HG03558 (cell line): ENCODE measurements at regions not wholly inside any gene's neighbourhood (a gene's known extent, or its start where the extent isn't known, plus 50 kb on each side); places are given as distances from the start of the nearest gene placed in this dataset.
"Not testable (repeated sequence)": the region's sequence is repeated elsewhere in the genome, so short reads cannot be mapped to it uniquely, and the experiment has no call there.

Experiments
- ATAC-seq: cut with Tn5 transposase; IDR thresholded peaks from one replicate; pipeline ENCODE4 v1.9.1; 2021; ENCODE audit warnings: moderate number of reproducible peaks; ENCODE audit not compliant: unreplicated experiment; ENCODE audit errors: extremely low read depth

DNA sequence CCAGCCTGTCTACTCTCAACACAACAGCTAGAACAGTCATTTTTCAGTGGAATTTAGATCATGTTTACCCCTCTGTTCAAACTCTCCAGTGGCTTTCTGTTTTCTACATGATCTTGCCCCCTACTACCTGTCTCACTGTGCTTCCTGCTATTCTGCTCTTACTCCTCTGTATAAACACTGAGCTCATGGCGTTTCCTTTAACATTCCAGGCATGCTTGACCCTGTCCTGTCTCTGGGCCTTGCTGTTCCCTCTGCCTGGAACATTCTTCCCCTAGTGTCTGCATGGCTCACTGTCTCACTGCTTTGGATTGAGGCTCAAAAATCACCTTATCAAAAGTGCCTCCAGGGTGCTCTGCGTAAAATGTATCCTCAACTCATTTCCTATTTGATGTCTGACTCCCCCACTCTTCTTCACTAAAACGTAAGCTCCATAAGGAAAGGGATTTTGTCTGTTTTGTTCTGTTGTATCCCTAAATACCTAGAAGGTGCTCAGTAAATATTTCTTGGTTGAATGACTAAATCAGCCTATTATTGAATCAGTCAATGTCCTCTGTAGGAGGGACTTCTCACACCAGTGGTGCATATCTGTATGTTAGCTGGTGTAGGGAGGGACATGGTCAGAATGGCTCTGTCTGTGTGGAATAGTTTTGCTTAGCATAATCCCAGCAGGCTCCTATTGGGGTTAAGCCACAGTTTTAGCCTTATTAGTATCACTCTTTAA, 78.0 kb upstream of the VKORC1L1 start:
- ATAC-seq, result not testable (repeated sequence)

DNA sequence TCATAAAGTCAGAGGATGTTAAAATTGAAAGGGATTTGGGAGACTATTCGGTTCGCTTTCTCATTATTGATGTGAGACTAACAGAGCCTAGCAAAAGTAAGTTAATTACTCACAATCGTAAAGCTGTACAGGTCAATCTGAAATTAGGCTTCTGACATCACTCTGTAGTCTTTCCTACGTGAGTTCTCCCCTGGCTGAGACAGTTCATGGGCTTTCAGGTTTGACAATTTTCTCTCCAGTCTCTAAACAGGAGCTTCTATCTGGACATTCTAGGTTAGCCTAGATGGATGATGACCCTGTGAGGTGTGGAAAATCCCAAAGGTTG, 77.5 kb upstream of the VKORC1L1 start:
- ATAC-seq, result not testable (repeated sequence)

DNA sequence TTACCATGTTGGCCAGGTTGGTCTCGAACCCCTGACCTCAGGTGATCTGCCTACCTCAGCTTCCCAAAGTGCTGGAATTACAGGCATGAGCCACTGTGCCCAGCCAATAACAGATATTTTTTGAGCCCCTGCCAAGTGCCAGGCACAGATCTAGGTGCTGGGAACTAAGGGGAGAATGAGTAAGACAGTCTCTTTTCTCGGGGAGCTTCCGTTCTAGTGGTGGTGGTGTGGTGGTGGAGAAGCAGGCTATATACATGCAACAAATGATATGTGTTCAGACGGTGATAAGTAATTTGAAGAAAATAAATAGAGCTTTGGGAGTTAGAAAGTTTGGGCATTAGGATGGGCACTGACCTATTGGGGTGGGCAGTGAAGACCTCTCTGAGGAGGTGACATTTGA, 76.7 kb upstream of the VKORC1L1 start:
- no peak for ATAC-seq

DNA sequence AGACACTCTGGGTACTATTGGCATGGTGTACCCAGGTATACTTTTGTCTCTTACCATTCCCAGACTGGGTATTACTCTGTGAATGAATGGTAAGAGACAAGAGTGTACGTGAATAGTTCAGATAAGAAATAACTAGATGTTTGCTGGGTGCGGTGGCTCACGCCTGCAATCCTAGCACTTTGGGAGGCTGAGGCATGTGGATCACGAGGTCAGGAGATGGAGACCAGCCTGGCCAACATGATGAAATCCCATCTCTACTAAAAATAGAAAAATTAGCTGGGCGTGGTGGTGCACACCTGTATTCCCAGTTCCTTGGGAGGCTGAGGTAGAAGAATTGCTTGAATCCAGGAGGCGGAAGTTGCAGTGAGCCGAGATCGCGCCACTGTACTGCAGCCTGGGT, 75.8 kb upstream of the VKORC1L1 start:
- ATAC-seq, result not testable (repeated sequence)

DNA sequence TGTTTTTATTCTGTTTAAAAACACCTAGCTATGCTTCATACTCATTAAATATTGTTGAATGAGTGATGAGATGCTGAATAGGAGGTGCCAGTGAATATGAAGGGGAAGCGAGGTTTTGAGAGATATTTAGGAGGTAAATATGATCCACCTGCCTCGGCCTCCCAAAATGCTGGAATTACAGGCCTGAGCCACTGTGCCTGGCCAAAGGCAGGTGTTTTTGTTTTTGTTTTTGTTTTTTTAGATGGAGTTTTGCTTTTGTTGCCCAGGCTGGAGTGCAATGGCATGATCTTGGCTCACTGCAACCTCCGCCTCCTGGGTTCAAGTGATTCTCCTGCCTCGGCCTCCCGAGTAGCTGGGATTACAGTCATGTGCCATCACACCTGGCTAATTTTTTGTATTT, 75.3 kb upstream of the VKORC1L1 start:
- ATAC-seq, result not testable (repeated sequence)

DNA sequence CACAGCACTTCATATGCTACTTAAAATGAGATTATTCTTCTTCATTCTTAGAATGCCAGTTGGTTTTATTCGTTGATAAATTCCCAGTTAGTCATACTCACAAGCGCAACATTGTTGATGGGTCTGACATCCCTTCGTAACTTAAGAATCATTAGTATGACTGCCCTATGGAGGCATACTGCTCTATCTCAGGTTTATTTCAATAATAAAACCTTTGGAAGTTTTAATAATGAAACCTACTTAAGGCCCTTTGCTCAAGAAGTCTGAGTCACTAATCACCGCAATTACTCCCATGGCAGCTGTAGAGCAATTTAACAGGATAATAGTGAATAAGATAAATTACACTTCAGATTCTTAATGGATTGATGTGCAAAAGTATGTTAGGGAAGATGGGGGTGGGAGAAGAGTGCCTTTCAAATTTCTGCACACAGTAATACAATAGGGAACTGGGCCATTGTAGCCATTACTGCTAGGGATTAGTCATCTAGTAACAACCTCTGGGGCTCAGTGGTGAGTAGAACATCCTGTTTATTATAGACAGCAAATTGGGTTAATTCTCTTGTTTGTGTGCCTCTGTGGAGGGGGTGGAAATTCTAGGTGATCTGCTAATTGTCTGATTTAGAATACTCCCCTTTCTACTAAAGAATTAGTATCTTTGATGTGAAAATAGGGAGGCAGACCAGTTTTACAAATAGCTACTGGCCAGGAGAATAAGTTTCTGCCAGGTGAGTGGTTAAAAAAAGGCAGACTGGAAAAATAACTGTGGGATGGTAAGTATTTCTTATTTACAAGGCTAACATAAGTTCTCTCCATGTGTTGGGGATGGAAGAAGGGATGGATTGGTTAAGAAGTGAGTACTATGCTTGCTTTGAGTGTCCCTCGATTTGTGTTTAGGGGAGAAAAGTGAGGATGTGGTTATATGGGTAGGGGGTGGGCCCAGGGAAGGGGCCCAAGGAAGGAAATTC, 74.5 kb upstream of the VKORC1L1 start:
- peak; percentile 98 for ATAC-seq

DNA sequence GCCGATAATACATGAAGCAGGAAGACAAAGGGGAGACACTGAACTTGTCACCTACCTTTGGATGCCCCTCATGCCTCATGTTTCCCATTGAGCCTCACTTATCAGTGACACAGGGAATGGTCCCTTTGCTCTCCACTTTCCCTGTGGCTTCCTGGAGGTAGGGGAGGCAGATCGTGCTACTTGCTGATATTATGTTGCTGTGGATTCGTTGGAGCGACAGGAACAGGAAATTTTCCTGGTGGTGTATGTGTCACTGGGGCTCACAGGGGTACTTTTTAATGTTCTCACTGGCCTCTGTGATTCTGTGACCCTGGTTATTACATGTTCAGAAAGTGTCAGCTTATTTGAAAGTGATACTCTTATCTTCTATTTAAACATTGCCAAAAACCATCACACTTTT, 72.7 kb upstream of the VKORC1L1 start:
- not testable (repeated sequence) for ATAC-seq

DNA sequence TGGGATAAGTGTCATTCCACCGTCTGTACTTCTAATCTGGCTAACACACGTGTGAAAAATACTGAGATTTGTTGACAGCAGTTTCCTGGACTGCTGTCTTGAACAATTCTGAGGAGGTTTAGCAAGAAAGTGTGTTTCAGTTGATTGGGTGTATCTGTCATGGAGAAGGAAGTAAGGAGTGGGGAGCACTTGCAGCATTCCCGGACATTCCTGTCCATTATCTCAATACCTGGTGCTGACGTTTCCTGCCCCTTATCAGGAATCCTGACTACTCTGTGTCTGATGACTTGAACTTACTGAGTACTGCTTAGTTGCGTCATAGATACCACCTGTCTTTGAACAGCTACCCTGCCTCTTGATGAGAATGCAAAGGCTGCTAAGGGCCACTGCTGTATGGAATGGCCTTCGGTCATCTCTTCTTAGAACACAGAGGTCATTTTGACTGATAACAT, 72.0 kb upstream of the VKORC1L1 start:
- ATAC-seq, result no peak

DNA sequence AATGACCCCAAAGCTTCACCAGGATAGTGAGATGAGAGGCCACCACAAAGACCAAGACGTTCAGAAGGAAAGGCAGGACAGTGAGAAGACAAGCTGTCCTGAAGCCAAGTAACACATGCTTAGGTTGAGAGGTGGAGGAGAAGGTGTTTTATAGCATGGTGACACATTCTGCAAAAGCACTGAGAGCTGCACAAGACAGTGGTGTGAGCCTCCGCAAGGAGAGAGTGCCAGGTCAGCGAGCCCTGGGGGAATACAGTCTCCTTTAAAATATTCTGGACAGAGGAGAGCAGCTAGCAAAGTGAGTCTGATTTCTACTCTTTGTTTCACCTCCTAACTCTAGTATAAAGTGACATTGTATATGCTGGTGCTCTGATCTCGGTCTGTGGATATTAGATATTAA, 68.0 kb upstream of the VKORC1L1 start:
- ATAC-seq, result no peak

DNA sequence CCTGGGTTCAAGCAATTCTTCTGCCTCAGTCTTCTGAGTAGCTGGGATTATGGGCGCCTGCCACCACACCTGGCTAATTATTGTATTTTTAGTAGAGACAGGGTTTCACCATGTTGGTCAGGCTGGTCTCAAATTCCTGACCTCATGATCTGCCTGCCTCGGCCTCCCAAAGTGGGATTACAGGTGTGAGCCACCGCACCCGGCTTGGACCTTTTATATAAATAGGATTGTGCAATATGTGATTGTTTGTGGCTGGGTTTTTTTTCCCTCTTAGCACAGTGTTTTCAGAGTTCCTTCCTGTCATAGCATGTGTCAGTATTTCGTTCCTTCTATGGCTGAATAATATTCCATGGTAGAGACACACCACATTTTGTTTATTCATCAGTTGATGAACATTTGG, 65.8 kb upstream of the VKORC1L1 start:
- not testable (repeated sequence) for ATAC-seq

DNA sequence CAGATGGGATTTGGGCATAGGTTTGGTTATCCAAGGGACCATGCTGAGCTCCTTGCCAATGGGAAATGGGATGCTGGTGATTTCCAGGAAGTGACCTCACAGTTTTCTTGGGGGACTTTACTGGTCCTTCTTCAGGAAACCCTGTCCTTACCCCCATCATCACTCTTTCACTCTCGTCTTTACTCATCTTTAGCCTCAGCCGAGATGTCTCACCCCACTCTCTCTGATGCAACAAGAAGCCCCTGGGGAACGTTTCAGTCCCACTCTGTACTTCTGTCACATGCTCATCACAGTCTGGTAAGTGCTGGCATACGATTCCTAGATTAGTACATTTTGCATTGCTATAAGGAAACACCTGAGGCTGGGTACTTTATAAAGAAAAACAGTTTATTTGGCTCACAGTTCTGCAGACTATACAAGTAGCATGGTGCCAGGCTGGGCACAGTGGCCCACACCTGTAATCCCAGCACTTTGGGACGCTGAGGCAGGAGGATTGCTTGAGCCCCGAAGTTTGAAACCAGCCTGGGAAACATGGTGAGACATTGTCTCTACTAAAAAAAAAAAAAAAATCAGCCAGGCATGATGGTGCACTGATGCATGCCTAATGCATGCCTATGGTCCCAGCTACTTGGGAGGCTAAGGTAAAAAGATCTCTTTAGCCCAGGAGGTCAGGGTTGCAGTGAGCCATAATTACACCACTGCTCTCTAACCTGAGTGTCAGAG, 63.5 kb upstream of the VKORC1L1 start:
- peak; percentile 94 for ATAC-seq

DNA sequence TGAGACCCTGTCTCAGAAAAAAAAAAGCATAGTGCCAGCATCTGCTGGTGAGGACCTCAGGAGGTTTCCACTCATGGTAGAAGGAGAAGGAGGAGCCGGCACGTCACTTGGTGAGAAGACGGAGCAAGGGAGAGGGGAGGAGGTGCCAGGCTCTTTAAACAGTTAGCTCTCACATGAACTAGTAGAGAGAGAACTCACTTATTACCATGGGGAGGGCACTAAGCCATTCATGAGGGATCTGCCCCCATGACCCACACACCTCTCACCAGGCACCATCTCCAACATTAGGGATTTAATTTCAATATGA, 62.9 kb upstream of the VKORC1L1 start:
- ATAC-seq, result no peak

DNA sequence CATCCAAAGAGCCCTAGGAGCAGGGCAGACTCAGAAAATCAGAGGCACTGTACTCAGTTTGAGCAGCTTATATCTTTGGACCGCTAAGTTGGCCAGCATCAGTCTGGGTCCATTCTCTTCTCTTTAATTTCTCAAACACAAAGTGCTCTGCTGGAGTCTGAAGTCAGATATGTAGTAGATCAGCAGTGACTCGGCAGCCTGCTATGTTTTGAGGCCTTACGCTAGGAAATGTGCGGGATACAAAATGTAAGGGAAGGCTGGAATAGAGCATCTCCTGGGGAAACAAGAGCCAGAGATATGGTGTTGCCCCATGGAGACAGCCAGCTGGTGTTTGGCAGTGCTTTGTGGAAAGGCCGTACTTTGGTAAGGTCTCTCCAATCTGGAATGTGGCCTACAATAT, 60.6 kb upstream of the VKORC1L1 start:
- ATAC-seq, result no peak

DNA sequence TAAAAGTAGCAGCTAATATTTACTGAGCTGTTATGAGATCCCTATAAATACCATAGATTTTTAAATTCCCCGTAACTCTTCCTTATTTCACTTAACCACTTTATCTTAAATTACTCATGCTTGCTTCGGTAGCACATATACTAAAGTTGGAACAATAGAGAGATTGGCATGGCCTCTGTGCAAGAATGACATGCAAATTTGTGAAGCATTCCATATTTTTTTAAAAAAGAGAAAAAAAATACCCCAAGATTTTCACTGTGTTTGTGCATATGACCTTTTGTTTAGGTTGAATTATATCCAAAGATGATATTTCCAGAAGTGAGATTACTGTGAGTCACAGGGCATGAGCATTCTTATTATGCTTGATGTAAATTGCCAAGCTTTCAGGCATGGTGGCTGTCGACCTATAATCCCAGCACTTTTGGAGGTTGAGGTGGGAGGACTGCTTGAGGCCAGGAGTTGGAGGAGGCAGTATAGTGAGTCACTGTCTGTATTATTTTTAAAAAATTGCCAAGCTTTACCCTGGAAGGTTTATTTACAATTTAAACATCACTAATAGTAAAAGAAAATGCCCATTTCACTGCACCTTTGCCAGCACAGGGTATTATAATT, 58.2 kb upstream of the VKORC1L1 start:
- ATAC-seq, result not testable (repeated sequence)

DNA sequence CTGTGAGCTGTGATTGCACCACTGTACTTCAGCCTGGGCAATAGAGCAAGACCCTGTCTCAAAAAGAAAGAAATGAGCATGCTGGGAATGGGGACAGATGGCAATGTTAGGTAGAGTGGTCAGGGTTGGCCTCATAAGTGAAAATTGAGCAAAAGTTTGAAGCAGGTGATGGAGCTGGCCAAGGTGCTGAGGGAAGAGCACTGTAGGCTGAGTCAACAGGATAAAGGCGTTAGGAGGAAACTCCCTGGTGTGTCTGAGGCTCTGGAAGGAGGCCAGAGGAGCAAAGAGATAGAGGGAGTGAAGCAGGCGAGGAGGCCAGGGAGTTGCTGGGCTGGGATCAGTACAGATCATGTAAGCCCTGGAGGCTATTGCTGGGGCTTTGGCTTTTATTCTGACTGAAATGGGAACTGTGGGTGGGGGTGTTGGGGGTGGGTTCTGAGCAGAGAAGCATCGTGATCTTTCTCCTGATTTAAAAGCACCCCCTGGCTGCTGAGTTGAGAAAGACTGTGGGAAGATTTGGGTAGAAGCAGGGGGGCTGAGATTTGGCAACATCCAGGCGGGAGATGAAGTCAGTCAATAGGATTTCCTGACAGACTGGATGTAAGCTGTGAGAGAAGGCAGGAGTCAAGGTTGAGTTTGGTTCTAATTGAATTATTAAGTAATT, 52.5 kb upstream of the VKORC1L1 start:
- ATAC-seq, result no peak
